RWPE2 (cell line): ENCODE measurements at regions not wholly inside any gene's neighbourhood (a gene's known extent, or its start where the extent isn't known, plus 50 kb on each side); places are given as distances from the start of the nearest gene placed in this dataset.
A peak's percentile ranks its signal among the peaks of the same experiment; 100 is the strongest.

Experiments used
- ATAC-seq: fragments of 200-7000 bp; cut with Tn5 transposase; 3 replicates; pipeline ENCODE4 v1.9.1; 2021; ENCODE audit warnings: low read depth
- DNase-seq: peaks from one replicate; pipeline ENCODE4 v3.0.0-alpha.2; 2020; ENCODE audit warnings: low spot score
- H3K27ac ChIP-seq: fragments of 450-650 bp; 2 replicates; pipeline ENCODE4 v1.5.1; 2017; ENCODE audit warnings: mild to moderate bottlenecking; ENCODE audit not compliant: poor library complexity, severe bottlenecking
- H3K27me3 ChIP-seq: fragments of 250-450 bp; sonication (Bioruptor Pico); 2 replicates; pipeline ENCODE4 v1.5.1; 2021; ENCODE audit warnings: mild to moderate bottlenecking, moderate library complexity; ENCODE audit not compliant: insufficient read depth, poor library complexity, severe bottlenecking
- H3K36me3 ChIP-seq: fragments of 250-450 bp; sonication (Bioruptor Pico); 2 replicates; pipeline ENCODE4 v1.5.1; 2020; ENCODE audit warnings: low read depth, mild to moderate bottlenecking, moderate library complexity
- H3K4me1 ChIP-seq: fragments of 250-450 bp; sonication (Bioruptor Pico); 2 replicates; pipeline ENCODE4 v1.5.1; 2021; ENCODE audit warnings: mild to moderate bottlenecking, moderate library complexity; ENCODE audit not compliant: insufficient read depth, poor library complexity, severe bottlenecking
- H3K4me3 ChIP-seq: fragments of 250-450 bp; sonication (Bioruptor Pico); 2 replicates; pipeline ENCODE4 v1.5.1; 2021; ENCODE audit warnings: mild to moderate bottlenecking, moderate library complexity; ENCODE audit not compliant: severe bottlenecking
- H3K9me3 ChIP-seq: fragments of 250-450 bp; sonication (Bioruptor Pico); 2 replicates; pipeline ENCODE4 v1.5.1; 2021; ENCODE audit warnings: mild to moderate bottlenecking, moderate library complexity; ENCODE audit not compliant: severe bottlenecking
- CTCF ChIP-seq: fragments of 450-650 bp; IDR thresholded peaks from one replicate; pipeline ENCODE4 v1.5.1; 2017; ENCODE audit warnings: mild to moderate bottlenecking, moderate library complexity; ENCODE audit not compliant: poor library complexity, severe bottlenecking

GRCh38 chrX:856566-857290 is 226.1 kb downstream of the SHOX start:
- Histone ChIP-seq H3K4me3 (no peak overlapping the region), H3K36me3 (no peaks in the 10 kb centered on the region), H3K4me1 (no peaks in the 10 kb centered on the region), H3K27me3 (no peaks in the 10 kb centered on the region), H3K9me3 (peaks cover 11% of the 10 kb centered on the region), H3K27ac (no peak overlapping the region)
- TF ChIP-seq CTCF: no peak
- DNase-seq: no peak
- no peak for ATAC-seq

GRCh38 chrX:853304-853703 is 222.7 kb downstream of the SHOX start:
- peaks cover 8% of the 10 kb centered on the region for H3K9me3 ChIP-seq
- DNase-seq: no peak
- H3K4me1 ChIP-seq: no peaks in the 10 kb centered on the region
- H3K36me3 ChIP-seq: no peaks in the 10 kb centered on the region
- no peaks in the 10 kb centered on the region for H3K27me3 ChIP-seq
- no peak for ATAC-seq
- no peak overlapping the region for H3K27ac ChIP-seq
- H3K4me3 ChIP-seq: no peak overlapping the region
- TF ChIP-seq CTCF: no peak

- no peaks in the 10 kb centered on the region for H3K27me3 ChIP-seq
- TF ChIP-seq CTCF: no peak
- no peak overlapping the region for H3K27ac ChIP-seq
- H3K36me3 ChIP-seq: no peaks in the 10 kb centered on the region
- no peak overlapping the region for H3K4me3 ChIP-seq
- DNase-seq (no peak), ATAC-seq (no peak)
- peaks cover 8% of the 10 kb centered on the region for H3K9me3 ChIP-seq
- H3K4me1 ChIP-seq: no peaks in the 10 kb centered on the region
Observed at GRCh38 chrX:850471-850916, 219.9 kb downstream of the SHOX start.

DNA sequence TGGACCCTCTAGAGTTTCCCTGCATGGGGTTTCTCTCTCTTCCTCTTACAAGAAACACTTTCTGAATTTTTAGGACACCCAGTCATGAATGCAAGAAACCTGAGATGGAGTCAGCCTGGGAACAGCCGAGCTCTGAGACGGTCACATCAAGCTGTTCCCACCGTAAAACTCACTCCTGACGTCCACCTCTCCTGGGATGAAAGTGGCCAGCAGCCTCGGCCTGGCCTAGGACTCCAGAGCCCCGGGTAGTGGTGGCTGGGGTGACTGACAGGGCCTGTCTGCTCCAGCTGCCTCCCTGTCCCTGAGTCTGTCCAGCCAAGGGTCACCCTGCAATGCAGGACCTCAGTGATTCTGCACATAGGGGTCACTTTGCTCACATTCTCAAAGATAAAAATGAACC is 217.8 kb downstream of the SHOX start:
- Histone ChIP-seq H3K4me1 (no peaks in the 10 kb centered on the region), H3K4me3 (no peak overlapping the region), H3K27ac (no peak overlapping the region), H3K9me3 (peaks cover 6% of the 10 kb centered on the region), H3K27me3 (no peaks in the 10 kb centered on the region), H3K36me3 (no peaks in the 10 kb centered on the region)
- no peak for TF ChIP-seq CTCF
- ATAC-seq (0 out of 3 replicates have a peak, but pooled peaks have one; percentile 23), DNase-seq (no peak)

GRCh38 chrX:843306-843705 is 212.7 kb downstream of the SHOX start:
- Histone ChIP-seq H3K36me3 (no peaks in the 10 kb centered on the region), H3K4me1 (no peaks in the 10 kb centered on the region), H3K4me3 (no peak overlapping the region), H3K27ac (no peak overlapping the region), H3K9me3 (no peaks in the 10 kb centered on the region), H3K27me3 (no peaks in the 10 kb centered on the region)
- no peak for TF ChIP-seq CTCF
- DNase-seq: no peak
- no peak for ATAC-seq
